NCI-H2171 (cell line): ENCODE measurements at regions not wholly inside any gene's neighbourhood (a gene's known extent, or its start where the extent isn't known, plus 50 kb on each side); places are given as distances from the start of the nearest gene placed in this dataset.
A peak's percentile ranks its signal among the peaks of the same experiment; 100 is the strongest.

ENCODE experiments used
- DNase-seq: peaks from one replicate; lab custom pipeline; 2025; lab: John Stamatoyannopoulos, UW

DNA sequence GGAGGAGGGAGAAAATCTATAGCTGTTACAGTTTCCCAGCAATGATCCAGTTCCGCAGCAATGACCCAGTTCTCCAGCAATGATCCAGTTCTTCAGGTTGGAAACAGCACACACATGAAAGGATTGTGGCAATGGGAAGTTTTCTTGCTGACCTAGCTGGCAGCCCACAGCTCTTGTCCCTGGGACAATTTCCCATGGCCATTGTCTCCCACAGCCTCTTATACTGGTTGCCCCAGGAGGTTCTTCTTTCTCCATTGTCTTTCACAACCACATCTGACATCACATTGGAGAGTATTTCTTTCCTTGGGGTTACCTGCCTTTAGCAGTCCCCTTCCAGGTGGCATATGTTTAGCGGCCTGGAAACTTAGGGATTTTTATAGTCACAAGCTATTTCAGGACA, 209.8 kb upstream of the PLEKHG7 start:
- no peak for DNase-seq

DNA sequence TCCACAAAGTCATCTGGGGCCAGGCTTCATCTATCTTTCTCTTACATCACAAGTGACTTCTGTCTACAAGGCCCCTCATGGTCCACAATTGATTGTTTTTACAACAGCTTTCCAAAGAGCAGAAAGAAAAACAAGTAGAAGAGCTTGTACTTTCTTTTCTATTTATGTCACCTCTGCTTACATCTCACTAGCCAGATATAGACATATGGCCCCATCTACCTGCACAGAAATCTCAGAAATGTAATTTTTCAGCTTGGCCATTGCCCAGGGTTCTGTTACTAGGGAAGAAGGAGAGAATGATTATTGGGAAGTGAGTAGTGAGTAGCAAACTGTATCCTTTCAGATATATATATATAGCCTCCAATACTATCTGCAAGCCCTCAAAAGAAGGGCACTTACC, 210.5 kb upstream of the PLEKHG7 start:
- DNase-seq, result no peak

DNA sequence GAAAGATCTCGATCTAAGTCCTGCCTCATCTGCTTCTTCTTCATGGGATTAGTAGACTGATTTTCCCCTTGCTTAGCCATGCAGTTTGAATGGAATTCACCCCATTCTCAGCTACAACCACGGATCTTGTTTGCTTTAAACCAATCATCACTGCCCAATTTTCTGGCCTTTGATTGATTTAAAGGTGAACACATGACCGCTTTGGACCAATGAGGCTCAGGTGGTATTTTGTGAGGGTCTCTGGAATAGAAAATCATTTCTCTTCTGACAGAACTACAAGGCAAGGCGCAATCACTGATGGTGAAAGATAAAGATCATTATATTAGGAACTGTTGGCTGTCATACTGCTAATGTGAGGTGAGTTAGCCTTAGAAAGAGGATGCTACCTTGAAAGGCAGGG, 213.0 kb upstream of the PLEKHG7 start:
- DNase-seq, result no peak

DNA sequence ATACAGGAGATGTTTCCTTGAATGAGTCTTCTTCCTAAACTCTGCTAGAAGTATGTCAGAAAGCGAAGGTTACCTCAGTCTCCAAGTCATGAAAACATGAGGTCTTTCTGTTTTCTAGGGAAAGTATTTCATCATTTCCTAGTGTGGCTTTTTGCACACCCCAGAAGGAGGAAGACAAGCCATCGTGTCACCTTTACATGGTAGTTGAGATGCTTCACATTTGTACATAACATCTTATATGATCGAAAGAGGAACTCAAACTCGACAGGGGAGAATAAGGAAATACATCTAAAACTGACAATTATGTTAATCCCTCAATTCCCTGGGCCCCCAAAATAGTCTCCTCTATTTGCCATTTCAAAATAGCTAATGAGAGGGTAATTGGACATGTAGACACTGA, 214.1 kb upstream of the PLEKHG7 start:
- DNase-seq, result no peak

DNA sequence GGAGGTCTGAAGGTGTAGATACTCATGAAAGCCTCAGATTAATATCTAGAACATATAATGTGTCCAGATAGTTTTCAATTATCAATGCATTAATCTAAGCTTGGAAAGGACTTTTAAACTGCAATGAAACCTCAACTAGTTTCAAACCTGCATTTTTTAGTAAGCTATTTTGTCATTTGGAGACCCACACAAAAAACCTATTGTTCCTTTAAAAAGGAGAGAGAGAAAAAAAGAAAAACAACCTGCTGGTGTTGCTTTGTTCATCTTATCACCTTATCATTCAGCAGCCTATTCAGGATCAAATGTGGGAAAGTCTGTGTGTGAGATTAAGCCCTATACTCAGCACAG, 215.7 kb upstream of the PLEKHG7 start:
- no peak for DNase-seq

DNA sequence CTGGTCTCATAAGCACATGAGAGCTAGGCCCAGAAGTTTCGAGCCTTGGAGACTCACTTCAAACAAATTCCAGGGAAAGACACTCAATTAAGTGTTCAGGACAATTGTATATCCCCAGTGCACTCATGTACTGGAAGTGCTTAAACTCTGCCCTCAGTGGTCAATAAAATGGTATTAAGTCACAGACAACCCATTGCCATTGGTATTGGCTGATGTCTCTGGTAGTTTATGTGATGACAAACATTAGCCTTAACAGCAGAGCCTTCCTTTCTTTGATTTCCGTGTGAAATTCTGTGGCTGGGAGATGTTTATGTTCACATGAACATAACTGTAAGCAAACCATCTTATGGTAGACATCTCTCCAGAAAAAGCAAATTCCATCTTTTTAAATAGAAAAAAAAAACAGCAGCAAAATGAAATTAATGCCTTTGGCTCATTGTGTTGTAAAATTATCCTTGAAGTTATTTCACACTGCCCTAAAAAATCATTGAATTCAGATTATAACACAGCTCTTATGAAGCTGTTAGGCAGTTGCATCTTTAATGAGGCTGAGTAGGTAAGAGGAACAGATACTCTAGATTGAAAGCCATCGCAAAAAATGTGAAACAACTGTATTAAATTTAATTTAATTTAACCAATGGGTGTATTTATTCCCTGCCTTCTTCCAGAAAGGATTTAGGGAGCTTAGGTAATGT, 216.2 kb upstream of the PLEKHG7 start:
- no peak for DNase-seq

DNA sequence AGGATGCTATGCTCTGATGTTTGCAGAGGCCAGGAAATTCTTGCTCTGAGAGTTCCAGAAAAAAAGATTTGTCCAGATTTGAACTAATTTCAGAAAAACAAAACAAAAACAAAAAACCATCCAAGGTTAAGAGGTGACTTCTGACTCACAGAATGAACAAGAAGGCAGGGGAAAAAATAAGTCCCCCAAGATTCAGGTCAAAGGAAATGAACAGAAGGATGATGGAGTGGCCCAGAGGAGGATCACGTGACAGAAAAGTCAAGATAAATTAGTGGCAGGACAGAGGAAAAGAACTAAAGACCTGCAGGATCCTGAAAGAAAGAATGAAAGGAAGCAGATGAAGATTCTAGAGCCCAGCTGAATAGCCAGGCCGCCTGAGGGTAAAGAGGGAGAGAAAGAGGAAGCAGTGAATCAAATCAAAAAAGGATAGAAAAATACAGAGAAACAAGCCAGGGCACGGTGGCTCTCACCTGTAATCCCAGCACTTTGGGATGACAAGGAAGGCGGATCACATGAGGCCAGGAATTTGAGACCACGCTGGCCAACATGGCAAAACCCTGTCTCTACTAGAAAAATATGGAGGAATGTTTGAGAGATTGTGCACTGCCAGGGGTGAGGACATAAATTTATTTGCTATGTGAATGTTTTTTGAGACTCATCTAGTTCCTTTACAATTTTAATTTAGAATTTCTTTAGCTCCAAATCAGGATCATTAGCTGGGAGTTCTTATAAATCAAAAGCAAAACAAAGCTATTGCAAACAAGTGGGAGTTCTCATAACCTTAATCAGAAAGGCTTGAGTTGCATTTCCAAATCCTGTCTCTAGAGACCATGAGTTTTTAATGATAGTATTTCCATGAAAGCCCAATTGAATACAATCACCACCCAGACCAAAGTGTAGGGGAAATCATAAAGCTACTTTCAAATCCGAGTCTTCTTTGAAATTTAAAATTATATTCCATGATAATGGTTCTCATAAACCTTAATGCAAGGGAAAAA, 217.1 kb upstream of the PLEKHG7 start:
- no peak for DNase-seq

DNA sequence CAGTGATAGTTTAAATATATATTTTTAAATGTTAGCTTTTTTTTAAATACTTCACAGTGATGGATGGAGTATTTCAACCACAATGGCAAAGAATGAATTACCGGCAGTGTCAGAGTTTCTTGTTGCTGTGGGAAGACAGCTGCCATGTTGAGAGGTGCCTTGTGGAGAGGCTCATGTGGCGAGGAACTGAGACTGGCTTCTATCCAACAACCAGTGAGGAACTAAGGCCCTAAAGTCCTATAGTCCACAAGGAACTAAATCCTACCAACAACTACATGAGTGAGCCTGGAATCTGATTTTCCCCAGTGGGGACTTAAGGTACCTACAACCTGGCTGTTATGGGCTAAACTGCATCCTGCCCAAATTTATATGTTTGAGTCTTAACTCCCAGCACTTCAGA, 220.2 kb upstream of the PLEKHG7 start:
- DNase-seq, result no peak

DNA sequence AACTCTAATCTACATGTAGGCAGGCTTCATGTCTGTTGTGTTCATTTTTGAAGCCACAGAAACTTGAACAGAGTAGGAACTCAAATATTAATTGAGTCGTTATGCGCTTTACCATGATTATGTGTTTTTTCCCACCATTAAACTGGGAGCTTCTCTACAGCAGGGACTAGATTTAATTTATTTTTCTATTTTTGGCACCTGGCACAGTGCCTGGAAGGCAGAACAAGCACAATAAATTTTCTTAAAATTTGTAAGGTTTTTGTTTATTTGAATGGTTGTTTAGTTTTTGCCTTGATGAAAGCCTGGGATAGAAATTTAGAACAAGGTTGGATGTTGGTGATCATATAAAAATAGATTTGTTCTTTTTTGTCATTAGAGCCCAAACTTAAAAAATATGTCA, 221.7 kb upstream of the PLEKHG7 start:
- DNase-seq, result no peak

DNA sequence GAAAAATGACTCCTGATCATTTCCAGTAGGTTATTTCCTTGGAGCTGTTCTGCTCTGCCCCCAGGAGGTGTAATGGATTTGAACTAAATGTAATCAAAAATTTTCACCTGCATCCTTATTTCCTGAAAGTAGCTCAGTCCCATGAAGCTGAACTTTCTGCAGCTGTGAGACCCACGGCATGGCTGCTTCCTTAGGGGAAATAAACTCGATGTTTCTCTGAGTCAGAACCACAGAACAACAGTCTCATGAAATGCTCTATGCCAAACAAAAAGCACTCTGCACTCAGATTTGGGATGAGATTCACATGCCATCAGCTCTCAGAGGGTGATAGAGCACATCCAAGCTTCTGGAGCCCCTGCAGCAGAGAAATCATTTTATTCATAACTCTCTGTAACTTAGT, 224.1 kb upstream of the PLEKHG7 start:
- DNase-seq, result no peak

DNA sequence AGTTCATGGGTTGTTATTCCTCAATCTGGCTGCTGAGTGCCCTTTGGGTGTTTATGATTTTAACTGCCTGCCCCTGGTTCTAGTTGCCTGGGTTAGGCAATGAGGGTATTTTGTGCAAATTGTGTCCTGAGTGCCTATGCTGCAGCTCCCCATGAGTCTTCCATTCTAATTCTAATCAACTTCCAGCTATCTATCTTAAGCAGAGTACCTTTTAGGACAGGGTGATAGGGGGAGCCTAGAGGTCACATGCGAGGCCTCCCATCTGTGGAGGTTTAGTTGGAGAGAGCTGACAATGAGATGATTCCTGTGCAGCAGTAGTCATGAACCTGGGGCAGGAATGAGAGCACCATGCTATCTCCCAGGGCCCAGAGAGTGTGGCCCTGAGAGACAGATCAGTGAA, 225.9 kb upstream of the PLEKHG7 start:
- no peak for DNase-seq

DNA sequence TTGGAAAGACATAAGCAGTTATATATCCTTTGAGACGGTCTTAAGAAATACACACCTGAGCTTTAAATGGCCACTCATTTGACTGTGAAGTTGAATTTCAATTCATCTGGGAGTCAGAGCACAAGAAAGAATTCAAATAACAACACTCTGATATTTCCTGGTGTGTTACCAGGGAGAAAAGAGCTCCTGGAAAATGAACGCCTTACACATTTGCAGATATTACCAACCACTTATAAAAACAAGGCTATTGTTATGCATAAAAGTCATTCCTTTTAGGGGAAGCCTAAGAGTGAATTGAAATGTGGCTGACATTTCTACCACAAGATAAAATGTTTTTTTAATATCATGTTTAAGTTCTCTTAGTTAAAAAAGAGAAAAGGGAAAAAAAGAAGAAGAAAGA, 229.2 kb upstream of the PLEKHG7 start:
- no peak for DNase-seq

DNA sequence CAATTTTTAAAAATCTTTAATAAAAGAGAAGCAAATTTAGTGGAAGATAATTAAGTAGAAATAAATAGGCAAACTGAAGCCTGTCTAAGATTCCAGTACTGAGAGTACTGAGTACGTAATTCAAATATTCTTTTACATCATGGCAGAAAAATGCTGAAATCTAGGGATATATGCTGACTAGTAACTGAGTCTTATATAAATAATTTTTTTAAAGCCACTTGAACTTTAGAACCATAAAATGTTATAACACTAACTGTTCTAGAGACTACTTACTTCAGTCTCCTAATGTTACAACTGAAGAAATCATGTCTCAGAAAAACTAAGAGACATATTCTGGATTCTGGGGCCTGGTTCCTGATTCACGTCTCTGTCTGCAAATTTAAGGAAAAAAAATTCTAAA, 230.6 kb upstream of the PLEKHG7 start:
- DNase-seq, result no peak

DNA sequence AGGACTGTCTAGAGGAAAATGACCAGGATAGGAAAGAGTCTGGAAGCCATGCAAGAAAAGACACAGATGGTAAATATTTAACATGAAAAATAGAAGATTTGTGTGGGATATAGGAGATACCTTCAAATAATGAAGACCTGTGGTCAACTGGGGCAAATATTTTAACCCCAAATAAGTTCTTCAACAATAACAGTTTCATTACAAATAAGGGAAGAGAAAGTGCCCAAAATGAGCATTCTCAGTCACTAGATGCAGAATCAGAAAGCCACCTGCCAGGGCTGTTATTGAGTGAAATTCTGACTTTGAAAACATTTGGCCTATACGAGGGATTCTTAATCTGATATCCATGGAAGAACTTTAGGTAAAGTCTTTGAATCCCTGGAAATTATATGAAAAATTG, 231.2 kb upstream of the PLEKHG7 start:
- no peak for DNase-seq

DNA sequence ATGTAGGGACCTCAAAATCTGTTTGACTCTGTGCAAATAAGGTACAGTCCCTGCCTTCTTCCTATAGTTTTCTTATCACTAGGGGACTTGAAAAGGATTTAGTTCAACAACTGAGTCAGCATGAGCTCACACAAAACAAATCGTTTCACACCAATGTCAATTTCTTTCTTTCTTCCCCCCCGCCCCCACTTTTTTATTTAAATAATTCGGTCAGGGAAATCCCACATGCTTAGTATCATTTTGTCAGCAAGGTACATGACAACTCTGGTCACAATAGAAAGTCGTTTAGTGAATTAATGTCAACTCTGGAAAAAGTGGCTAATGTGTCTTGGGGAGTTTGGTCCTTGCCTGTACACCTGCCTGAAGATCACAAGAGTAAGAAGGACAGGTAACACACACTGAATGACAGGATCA, 232.2 kb upstream of the PLEKHG7 start:
- DNase-seq, result no peak

DNA sequence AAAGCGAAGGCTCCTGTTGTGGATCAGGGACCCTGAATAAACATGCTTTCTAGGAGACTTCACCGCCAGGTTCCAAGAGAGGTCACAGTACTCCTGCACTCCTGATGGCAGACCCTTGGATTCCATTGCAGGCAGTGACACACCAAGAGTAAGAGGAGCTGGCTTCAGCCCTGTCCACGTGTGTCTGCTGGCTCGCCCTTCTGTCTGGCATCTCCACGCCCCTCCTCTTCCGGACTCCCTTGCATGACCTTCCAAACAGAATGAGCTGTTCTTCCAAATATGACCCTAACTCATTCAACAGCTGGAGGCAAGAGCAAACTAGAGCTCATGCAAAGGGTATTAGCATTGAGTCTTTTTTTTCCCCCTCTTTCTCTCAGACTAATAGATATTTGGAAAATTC, 233.0 kb upstream of the PLEKHG7 start:
- no peak for DNase-seq

DNA sequence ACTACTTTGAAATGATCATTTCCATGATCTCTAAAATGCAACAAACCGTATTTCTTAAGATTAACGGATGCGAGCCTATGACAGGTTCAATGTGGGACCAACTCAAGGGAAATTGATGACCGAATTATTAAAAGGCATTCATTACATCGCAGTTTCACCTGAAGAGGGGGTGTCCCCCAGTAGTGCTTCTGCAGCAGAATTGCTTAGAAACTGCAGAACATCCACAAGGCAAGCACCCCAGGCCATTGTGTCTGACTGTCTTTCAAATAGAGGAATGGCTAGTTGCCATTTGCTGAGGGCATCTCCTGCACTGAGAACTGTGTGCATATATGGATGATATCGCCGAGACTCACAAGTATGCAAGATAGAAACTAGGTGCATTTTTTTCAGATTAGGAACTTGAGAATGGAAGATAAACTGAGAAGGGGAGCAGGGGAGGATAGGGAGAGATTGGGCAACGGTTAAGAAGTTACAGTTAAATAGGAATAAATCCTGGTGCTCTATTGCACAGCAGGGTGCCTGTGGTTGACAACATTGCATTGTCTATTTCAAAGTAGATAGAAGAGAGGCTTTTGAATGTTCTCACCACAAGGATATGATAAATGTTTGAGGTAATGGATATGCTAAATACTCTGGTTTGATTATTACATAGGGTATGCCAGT, 234.3 kb upstream of the PLEKHG7 start:
- DNase-seq, result no peak

DNA sequence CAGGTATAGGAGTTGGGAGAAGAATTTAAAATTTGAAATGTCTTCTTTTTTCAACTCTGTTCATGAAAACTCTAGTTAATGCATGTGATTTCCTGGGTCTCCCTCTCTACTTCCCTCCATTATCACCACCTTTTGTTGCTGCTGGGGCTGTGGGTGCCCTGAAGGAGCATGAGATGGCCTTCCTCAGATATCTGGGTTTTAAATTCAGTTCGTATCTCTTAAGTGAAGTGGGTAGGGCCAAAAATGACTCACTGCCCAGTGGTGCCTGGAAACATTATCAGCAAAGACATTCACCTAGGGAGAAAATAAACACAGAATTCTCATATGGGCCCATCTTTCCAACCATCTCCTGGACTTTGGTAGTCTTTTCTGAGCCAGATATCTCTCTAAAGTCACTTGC, 234.9 kb upstream of the PLEKHG7 start:
- no peak for DNase-seq

DNA sequence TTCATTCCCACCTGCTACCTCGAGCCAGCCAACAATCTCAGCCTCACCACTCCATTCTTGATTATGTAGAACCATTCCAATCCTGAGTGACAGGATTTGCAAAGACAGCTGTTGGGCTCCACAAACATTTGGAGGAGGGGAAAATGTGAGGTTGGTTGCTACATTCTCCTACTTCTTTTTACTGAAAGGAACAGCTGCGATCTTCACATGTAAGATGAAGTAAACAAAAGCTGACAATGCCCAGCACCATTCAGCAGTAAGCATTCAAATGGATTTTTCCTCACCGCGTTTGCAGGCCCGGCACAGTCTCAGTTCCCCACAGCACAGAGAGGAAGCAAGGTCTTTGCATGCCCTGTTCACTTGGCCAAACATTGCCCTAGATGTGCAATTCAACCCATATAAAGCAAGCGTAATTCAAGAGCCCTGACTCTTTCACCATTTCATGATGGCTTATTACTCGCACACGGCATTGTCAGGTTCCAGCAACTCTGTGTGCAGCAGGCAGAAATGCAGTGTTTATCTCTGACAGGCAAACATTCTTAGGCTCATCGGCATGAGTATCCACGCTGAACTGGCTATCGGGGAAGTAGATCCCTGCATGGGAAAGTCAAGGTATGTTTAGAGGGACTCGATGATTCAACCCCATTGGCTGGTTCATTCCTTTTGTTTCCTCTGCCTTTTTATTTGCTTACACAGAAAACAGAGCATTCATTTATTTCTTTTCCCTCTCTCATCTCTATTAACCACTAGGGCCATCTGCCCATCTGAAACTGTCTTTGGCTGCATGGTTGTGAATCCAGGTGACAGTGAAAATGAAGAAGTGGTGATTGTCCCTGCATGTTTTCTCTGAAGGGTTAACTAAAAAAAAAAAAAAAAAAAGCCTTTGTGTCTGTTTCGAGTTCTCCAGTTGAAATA, 236.1 kb upstream of the PLEKHG7 start:
- DNase-seq, result peak; percentile 14

DNA sequence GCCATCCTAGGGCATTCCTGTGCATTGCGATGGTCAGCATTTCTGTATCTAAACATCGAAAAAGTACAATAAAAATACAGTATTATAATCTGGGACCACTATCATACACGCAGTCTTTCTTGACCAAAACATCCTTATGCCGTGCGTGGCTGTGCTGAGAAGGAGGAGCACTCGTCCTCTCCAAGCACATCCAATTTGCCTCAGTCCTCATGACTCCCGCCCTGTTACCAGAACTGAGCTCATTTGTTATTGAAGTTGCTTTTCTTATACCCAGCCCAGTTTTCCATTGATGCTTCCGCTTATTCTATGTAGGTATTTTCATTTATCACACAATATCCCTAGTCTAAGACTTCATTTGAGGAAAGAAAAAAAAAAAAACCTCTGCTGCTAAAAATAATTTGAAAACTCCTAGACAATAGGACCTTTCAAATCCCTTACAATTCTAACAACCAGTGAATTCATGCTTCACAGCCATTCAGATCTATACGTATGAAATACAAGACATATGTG, 236.9 kb upstream of the PLEKHG7 start:
- no peak for DNase-seq

DNA sequence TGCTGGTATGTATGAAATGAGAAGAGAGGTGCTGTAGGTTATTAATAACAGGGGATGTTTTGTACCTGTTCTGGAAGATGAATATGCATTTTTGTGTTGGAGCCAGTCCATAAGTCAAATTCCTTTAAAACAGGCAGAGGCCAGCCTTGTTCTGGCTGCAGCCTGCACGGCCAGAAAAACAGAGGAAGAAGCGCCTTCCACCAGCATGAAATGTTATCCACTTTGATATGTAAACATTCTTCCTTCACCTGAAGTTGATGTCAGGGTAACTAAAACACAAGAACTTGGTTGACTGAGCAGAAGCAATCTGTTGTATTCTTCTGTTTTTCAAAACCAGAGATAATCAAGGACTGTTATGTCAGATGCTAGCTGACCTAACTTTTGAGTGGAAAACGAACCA, 237.9 kb upstream of the PLEKHG7 start:
- DNase-seq, result no peak

DNA sequence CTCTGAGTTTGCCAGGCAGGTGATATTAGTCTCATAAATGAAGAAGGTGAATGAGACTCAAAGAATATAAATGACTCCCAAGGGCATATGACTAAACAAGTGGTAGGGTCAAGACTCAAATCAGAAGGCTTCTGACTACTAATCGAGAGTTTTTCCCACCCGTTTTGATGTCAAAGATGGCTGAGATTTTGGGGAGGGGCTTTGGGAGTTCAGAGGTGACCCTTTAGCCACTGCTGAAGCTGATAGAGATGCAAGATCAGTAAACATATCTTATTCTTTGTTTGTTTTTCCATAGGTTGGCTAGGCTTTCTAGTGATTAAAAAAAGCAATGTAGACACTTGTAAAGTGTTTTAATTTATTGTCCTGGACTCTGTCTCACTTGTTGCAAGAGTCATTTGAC, 239.6 kb upstream of the PLEKHG7 start:
- no peak for DNase-seq
